Esophagus muscularis mucosa (tissue), 3 donors: ENCODE measurements at regions not wholly inside any gene's neighbourhood (a gene's known extent, or its start where the extent isn't known, plus 50 kb on each side); places are given as distances from the start of the nearest gene placed in this dataset.
"Not testable (repeated sequence)": the region's sequence is repeated elsewhere in the genome, so short reads cannot be mapped to it uniquely, and the experiment has no call there.

Experiments
- CTCF ChIP-seq, 3 experiments: fragments of 200-600 bp in 2 of 3; fragments of 450-650 bp in 1 of 3; sonication (generic) in 2 of 3; IDR thresholded peaks; one replicate each; pipeline ENCODE4 v1.5.1; 2017 to 2019; ENCODE audit warnings: antibody characterized with exemption in 3 of 3, mild to moderate bottlenecking in 2 of 3, moderate library complexity in 1 of 3
- EP300 ChIP-seq: sonication (generic); formaldehyde crosslinking; IDR thresholded peaks from one replicate; pipeline ENCODE4 v1.6.1; 2017; ENCODE audit warnings: antibody characterized with exemption

- not testable (repeated sequence) for TF ChIP-seq CTCF (IDR thresholded peaks at IDR 0.05); EP300
Measured at GRCh38 chr16:86233506-86233905, 276.8 kb upstream of the FOXF1 start.
